ENCODE measurements at regions not wholly inside any gene's neighbourhood (a gene's known extent, or its start where the extent isn't known, plus 50 kb on each side); places are given as distances from the start of the nearest gene placed in this dataset.

DNA sequence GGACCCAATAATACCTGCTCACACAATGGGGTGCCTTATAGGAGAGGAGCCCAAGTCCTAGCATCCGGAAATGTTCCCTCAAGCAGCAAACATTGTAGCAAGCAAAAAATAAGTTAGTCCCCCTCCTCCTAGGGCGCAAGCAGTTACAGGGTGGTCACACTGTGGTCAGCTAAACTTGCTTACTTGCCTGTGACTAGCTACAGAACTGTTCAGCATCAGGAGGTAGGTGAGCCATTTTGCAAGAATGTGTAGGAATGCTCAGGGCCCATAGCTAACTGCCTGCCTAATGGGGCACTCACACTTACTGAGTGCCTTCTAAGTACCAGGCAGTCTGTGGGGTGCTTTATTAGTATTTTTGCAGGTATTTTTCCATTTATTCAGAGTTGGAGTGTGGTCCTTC, 154.6 kb upstream of the GRIN2B start:
- Histone ChIP-seq H3K4me3 (ENCODE audit: low read depth, low read length, poor library complexity, severe bottlenecking) (no peak overlapping the region), H3K9me3 (ENCODE audit: low read depth, low read length, poor library complexity, severe bottlenecking) (no peaks in the 10 kb centered on the region), H3K27ac (ENCODE audit: low read depth, low read length, poor library complexity, severe bottlenecking) (no peak overlapping the region), H3K36me3 (ENCODE audit: insufficient read depth, low read length, poor library complexity, severe bottlenecking) (no peaks in the 10 kb centered on the region), H3K4me1 (ENCODE audit: insufficient read depth, low read length, poor library complexity, severe bottlenecking) (no peaks in the 10 kb centered on the region), H3K27me3 (replicated peaks; ENCODE audit: insufficient read depth, low read depth, low read length, poor library complexity) (peaks cover 64% of the 10 kb centered on the region)
- ChIA-PET POLR2A (ENCODE audit: low non-redundant PET) (no interaction called here), CTCF (no interaction called here)
- intact Hi-C loops (cut with micrococcal nuclease; ENCODE audit: unreplicated experiment) = no loop called here
- no peak for DNase-seq (ENCODE audit: low spot score)
- BruUV-seq (replicated peaks) = no TSS peak
- no peak for TF ChIP-seq CTCF (conservative IDR thresholded peaks at IDR 0.05; ENCODE audit: low read depth, low read length)
- TF ChIP-seq EZH2 (IDR thresholded peaks at IDR 0.05; ENCODE audit: borderline replicate concordance, low read depth, low read length, poor library complexity, severe bottlenecking) = no peak

DNA sequence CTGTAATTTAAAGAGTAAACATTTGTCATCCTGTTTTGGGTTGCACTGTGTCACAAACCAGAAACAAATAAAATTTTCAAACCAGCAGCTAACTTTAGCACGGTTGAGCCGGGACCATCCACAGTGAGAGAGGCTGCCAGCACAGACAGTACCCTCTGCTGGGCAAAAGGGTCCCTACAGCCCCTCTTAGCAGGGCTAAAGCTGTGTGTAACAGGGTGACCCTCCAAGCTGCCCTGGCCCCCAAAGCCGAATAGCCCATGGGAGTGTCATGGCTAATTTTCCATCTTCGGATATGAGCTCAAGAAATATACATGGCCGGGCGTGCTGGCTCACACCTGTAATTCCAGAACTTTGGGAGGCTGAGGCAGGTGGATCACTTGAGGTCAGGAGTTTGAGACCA, 157.1 kb upstream of the GRIN2B start:
- Histone ChIP-seq H3K4me1 (ENCODE audit: insufficient read depth, low read length, poor library complexity, severe bottlenecking) (no peaks in the 10 kb centered on the region), H3K27me3 (replicated peaks; ENCODE audit: insufficient read depth, low read depth, low read length, poor library complexity) (peaks cover 57% of the 10 kb centered on the region), H3K27ac (ENCODE audit: low read depth, low read length, poor library complexity, severe bottlenecking) (no peak overlapping the region), H3K4me3 (ENCODE audit: low read depth, low read length, poor library complexity, severe bottlenecking) (no peak overlapping the region), H3K9me3 (ENCODE audit: low read depth, low read length, poor library complexity, severe bottlenecking) (no peaks in the 10 kb centered on the region), H3K36me3 (ENCODE audit: insufficient read depth, low read length, poor library complexity, severe bottlenecking) (no peaks in the 10 kb centered on the region)
- CTCF ChIA-PET = interaction anchor here (0.6 to 0.7 kb wide), 2 partner anchors 38 to 274 kb away, joined by 4 to 7 read pairs; no protein-coding TSS in a partner anchor
- BruUV-seq (replicated peaks) = no TSS peak
- TF ChIP-seq CTCF (conservative IDR thresholded peaks at IDR 0.05; ENCODE audit: low read depth, low read length) (peak; percentile 47), EZH2 (IDR thresholded peaks at IDR 0.05; ENCODE audit: borderline replicate concordance, low read depth, low read length, poor library complexity, severe bottlenecking) (no peak)
- peak; percentile 10 for DNase-seq (ENCODE audit: low spot score)
- POLR2A ChIA-PET (ENCODE audit: low non-redundant PET) = no interaction called here
- intact Hi-C loops (cut with micrococcal nuclease; ENCODE audit: unreplicated experiment) = no loop called here

DNA sequence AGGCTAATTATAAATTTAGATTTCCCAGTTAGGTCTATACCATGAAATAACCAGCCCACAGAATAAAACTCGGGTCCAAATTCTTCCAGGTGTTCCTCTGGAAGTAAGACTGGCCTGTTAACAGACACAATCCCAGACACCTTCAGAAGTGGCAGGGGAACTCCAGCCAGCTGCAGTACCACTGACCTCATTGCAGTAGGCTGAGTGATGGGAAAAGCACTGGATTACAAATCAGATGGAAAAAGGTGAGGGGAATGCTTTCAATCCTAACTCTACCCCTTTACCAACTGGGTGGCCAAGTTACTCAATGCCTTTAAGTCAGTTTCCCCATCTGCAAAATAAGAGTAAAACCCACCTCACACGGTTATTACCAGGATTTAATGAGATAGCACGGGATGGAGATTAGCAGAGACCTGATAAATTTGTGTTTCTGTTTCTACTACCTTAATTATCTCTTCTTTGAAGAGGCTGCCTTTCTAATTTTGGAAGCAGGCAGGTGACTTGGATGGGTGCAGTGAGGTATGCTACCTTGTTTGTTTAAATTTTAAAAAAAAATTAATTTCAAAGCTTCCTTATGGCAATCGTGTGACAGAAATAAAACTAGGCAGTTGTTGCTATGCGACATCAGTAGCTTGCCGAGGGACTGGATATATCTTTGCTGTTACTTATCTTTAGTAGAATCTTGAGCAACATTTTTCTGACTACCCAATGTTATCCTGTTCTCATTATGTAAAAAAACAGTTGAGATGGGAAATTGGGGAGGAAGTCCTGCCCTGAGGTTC, 167.3 kb upstream of the GRIN2B start:
- BruUV-seq (replicated peaks) = no TSS peak
- TF ChIP-seq EZH2 (IDR thresholded peaks at IDR 0.05; ENCODE audit: borderline replicate concordance, low read depth, low read length, poor library complexity, severe bottlenecking) = no peak
- TF ChIP-seq CTCF (conservative IDR thresholded peaks at IDR 0.05; ENCODE audit: low read depth, low read length) = no peak
- DNase-seq (ENCODE audit: low spot score) = no peak
- Histone ChIP-seq H3K36me3 (ENCODE audit: insufficient read depth, low read length, poor library complexity, severe bottlenecking) (no peaks in the 10 kb centered on the region), H3K27me3 (replicated peaks; ENCODE audit: insufficient read depth, low read depth, low read length, poor library complexity) (peaks cover 13% of the 10 kb centered on the region), H3K4me3 (ENCODE audit: low read depth, low read length, poor library complexity, severe bottlenecking) (no peak overlapping the region), H3K4me1 (ENCODE audit: insufficient read depth, low read length, poor library complexity, severe bottlenecking) (no peaks in the 10 kb centered on the region), H3K27ac (ENCODE audit: low read depth, low read length, poor library complexity, severe bottlenecking) (no peak overlapping the region), H3K9me3 (ENCODE audit: low read depth, low read length, poor library complexity, severe bottlenecking) (no peaks in the 10 kb centered on the region)
- ChIA-PET POLR2A (ENCODE audit: low non-redundant PET) (no interaction called here), CTCF (no interaction called here)
- intact Hi-C loops (cut with micrococcal nuclease; ENCODE audit: unreplicated experiment) = no loop called here

All from A673 (cell line).